Upper lobe of right lung (tissue), 1 donor: ENCODE measurements at regions not wholly inside any gene's neighbourhood (a gene's known extent, or its start where the extent isn't known, plus 50 kb on each side); places are given as distances from the start of the nearest gene placed in this dataset.
"Not testable (repeated sequence)": the region's sequence is repeated elsewhere in the genome, so short reads cannot be mapped to it uniquely, and the experiment has no call there.

ENCODE experiments used
- ATAC-seq: fragments of 200-7000 bp; cut with Tn5 transposase; one replicate; pipeline ENCODE4 v1.9.1; 2020; ENCODE audit warnings: mild to moderate bottlenecking, moderate library complexity
- DNase-seq: peaks from one replicate; pipeline ENCODE4 v3.0.0-alpha.2; 2020
- H3K27ac ChIP-seq: fragments of 200-600 bp; one replicate; pipeline ENCODE4 v1.8.0; 2022
- H3K27me3 ChIP-seq: fragments of 200-600 bp; one replicate; pipeline ENCODE4 v1.8.0; 2022; ENCODE audit warnings: mild to moderate bottlenecking
- H3K36me3 ChIP-seq: fragments of 200-600 bp; one replicate; pipeline ENCODE4 v1.8.0; 2022
- H3K4me1 ChIP-seq: fragments of 200-600 bp; one replicate; pipeline ENCODE4 v1.8.0; 2022
- H3K4me3 ChIP-seq: fragments of 200-600 bp; one replicate; pipeline ENCODE4 v1.8.0; 2022; ENCODE audit warnings: mild to moderate bottlenecking
- H3K9me3 ChIP-seq: fragments of 200-600 bp; one replicate; pipeline ENCODE4 v1.8.0; 2022
- CTCF ChIP-seq: fragments of 200-600 bp; IDR thresholded peaks from one replicate; pipeline ENCODE4 v1.8.0; 2022; ENCODE audit warnings: antibody characterized with exemption
- intact Hi-C: fragments of 100-400 bp; cut with DNase I; formaldehyde crosslinking; loops from one replicate; pipeline ENCODE4 v1.11.0; 2022
- donor health status: DM: no; HTN: yes; CAD: no; lungs with severe emphysema.

GRCh38 chr4:116233971-116234370, 851.4 kb downstream of the TRAM1L1 start:
- H3K27me3 ChIP-seq = no peaks in the 10 kb centered on the region
- no peak for TF ChIP-seq CTCF
- DNase-seq (no peak), ATAC-seq (no peak)
- H3K9me3 ChIP-seq = no peaks in the 10 kb centered on the region
- no peak overlapping the region for H3K27ac ChIP-seq
- intact Hi-C loops = no loop called here
- no peaks in the 10 kb centered on the region for H3K4me1 ChIP-seq
- H3K4me3 ChIP-seq = no peak overlapping the region
- H3K36me3 ChIP-seq = no peaks in the 10 kb centered on the region

DNA sequence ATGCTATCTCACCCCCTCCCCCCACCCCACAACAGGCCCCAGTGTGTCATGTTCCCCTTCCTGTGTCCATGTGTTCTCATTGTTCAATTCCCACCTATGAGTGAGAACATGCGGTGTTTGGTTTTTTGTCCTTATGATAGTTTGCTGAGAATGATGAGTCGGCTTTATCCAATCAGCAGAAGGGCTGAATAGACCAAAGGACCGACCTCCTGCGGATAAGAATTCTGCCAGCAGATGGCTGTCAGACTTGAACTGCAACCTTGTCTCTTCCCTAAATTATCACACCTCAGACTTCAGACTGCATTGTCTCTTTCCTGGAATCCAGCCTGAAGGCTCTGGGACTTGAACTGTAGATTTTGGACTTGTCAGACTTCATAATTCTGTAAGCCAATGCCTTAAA, 853.4 kb downstream of the TRAM1L1 start:
- H3K36me3 ChIP-seq, H3K4me1 ChIP-seq, DNase-seq, ATAC-seq, H3K27ac ChIP-seq, intact Hi-C loops, H3K4me3 ChIP-seq, H3K27me3 ChIP-seq, H3K9me3 ChIP-seq: not testable (repeated sequence)

DNA sequence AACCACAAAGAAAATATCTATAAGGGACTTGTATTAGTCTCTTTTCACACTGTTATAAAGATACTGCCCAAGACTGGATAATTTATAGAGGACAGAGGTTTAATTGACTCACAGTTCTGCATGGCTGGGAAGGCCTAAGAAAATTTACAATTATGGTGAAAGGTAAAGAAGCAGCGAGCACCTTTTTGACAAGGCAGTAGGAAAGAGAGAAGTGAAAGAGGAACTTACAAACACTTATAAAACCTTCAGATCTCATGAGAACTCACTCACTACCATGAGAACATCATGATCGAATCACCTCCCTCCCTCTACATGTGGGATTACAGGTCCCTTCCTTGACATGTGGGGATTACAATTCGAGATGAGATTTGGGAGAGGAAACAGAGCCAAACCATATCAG, 856.0 kb downstream of the TRAM1L1 start:
- Histone ChIP-seq H3K27me3 (no peaks in the 10 kb centered on the region), H3K4me1 (no peaks in the 10 kb centered on the region), H3K9me3 (no peaks in the 10 kb centered on the region), H3K36me3 (no peaks in the 10 kb centered on the region), H3K4me3 (no peak overlapping the region), H3K27ac (no peak overlapping the region)
- DNase-seq = no peak
- ATAC-seq = no peak
- intact Hi-C loops = no loop called here
- TF ChIP-seq CTCF = no peak

DNA sequence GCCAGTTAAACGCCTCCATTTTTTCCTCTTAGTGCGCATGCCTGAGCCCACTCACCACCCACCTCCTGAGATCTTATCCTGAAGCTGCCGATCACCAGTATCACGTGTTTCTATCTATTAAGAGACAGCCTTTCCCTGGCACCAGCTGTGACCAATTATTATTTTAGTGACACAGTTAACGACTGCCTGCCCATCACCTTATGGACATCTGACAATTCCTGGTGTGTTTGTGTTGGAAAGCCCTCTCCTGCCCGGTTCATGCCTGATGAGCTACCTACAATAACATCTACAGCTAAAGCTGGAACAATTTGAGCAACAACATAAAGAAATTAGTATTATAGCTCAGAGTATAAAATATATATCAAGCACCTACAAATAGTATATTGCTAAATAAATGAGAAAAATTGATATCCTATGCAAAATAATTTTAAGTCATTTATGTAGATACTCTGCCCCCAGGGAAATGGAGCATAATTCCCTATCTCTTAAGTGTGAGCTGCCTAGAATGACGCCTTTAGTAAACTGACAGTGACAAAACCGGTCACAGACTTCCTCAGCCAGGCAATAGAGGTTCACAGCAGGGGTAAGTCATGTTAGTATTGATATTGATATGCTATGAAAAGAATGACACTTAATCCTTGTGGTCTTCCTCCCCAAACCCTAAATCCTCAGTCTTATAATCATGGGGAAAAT, 862.2 kb downstream of the TRAM1L1 start:
- intact Hi-C loops = no loop called here
- TF ChIP-seq CTCF = no peak
- no peak for ATAC-seq

DNA sequence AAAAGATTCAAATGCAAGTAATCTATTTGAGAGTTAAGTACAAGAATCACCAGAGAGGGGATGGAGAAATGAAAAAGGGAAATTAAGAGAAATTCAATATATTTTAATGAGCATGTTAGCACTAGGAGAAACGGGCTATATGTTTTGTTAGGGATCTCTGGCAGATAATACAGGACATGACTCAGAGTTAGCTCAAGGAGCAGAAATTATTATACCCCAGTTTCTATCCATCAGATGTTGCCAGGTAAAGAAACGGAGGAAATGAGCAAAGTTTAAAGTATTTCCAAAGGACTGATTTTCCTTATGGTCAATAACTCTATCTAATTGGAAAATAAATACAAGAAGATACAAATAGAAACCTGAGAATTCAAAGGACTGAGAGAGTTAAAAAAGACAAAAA, 867.6 kb downstream of the TRAM1L1 start:
- no peaks in the 10 kb centered on the region for H3K27me3 ChIP-seq
- H3K36me3 ChIP-seq = no peaks in the 10 kb centered on the region
- H3K4me3 ChIP-seq = no peak overlapping the region
- no peak overlapping the region for H3K27ac ChIP-seq
- intact Hi-C loops = no loop called here
- no peaks in the 10 kb centered on the region for H3K4me1 ChIP-seq
- no peaks in the 10 kb centered on the region for H3K9me3 ChIP-seq
- ATAC-seq (no peak), DNase-seq (no peak)
- no peak for TF ChIP-seq CTCF

More for the DNA sequence above, 862.2 kb downstream of the TRAM1L1 start:
- H3K27me3 ChIP-seq = no peaks in the 10 kb centered on the region
- H3K4me3 ChIP-seq = no peak overlapping the region
- no peaks in the 10 kb centered on the region for H3K4me1 ChIP-seq
- no peaks in the 10 kb centered on the region for H3K9me3 ChIP-seq
- H3K27ac ChIP-seq = no peak overlapping the region
- no peaks in the 10 kb centered on the region for H3K36me3 ChIP-seq
- no peak for DNase-seq

GRCh38 chr4:116215622-116216021, 869.8 kb downstream of the TRAM1L1 start:
- intact Hi-C loops = no loop called here
- no peak for ATAC-seq

More at GRCh38 chr4:116215622-116216021, 869.8 kb downstream of the TRAM1L1 start:
- Histone ChIP-seq H3K9me3 (no peaks in the 10 kb centered on the region), H3K4me3 (no peak overlapping the region), H3K27ac (no peak overlapping the region), H3K4me1 (no peaks in the 10 kb centered on the region), H3K36me3 (no peaks in the 10 kb centered on the region), H3K27me3 (no peaks in the 10 kb centered on the region)
- no peak for TF ChIP-seq CTCF
- DNase-seq = no peak
